NOMO-1 (cell line): ENCODE measurements at regions not wholly inside any gene's neighbourhood (a gene's known extent, or its start where the extent isn't known, plus 50 kb on each side); places are given as distances from the start of the nearest gene placed in this dataset.

Source experiments
- DNase-seq, 2 experiments: peaks; one replicate each; lab custom pipeline; 2025; ENCODE audit not compliant: unreplicated experiment in 2 of 2; lab: John Stamatoyannopoulos, UW

GRCh38 chr1:38721816-38722215 is 137.8 kb downstream of the RRAGC start:
- DNase-seq, result no peak

GRCh38 chr1:38719880-38720279 is 139.7 kb downstream of the RRAGC start:
- DNase-seq, result no peak

GRCh38 chr1:38718031-38718430 is 141.5 kb downstream of the RRAGC start:
- DNase-seq, result no peak

GRCh38 chr1:38716229-38716628 is 143.3 kb downstream of the RRAGC start:
- no peak for DNase-seq

GRCh38 chr1:38715415-38715814 is 144.2 kb downstream of the RRAGC start:
- no peak for DNase-seq

- DNase-seq, result no peak
These were observed 147.5 kb downstream of the RRAGC start for GRCh38 chr1:38712046-38712445.

GRCh38 chr1:38708701-38709258 is 150.8 kb downstream of the RRAGC start:
- DNase-seq, result no peak

GRCh38 chr1:38701088-38701487 is 158.5 kb downstream of the RRAGC start:
- DNase-seq, result no peak

- no peak for DNase-seq
These were observed 159.5 kb downstream of the RRAGC start for GRCh38 chr1:38700077-38700470.

- DNase-seq, result no peak
These were observed 160.1 kb downstream of the RRAGC start for GRCh38 chr1:38699330-38700076.

- DNase-seq, result no peak
These were observed 162.2 kb downstream of the RRAGC start for GRCh38 chr1:38697387-38697786.

GRCh38 chr1:38696371-38696770 is 163.2 kb downstream of the RRAGC start:
- DNase-seq, result no peak

- no peak for DNase-seq
These were observed 165.8 kb downstream of the RRAGC start for GRCh38 chr1:38693759-38694158.

GRCh38 chr1:38693031-38693430 is 166.5 kb downstream of the RRAGC start:
- DNase-seq, result no peak

- no peak for DNase-seq
These were observed 168.7 kb downstream of the RRAGC start for GRCh38 chr1:38690790-38691449.

- no peak for DNase-seq
These were observed 172.7 kb downstream of the RRAGC start for GRCh38 chr1:38686927-38687255.

GRCh38 chr1:38686167-38686926 is 173.2 kb downstream of the RRAGC start:
- DNase-seq, result no peak

- no peak for DNase-seq
These were observed 174.2 kb downstream of the RRAGC start for GRCh38 chr1:38685388-38685787.

- no peak for DNase-seq
These were observed 178.6 kb downstream of the RRAGC start for GRCh38 chr1:38680801-38681510.

GRCh38 chr1:38677756-38678155 is 181.8 kb downstream of the RRAGC start:
- DNase-seq, result no peak

- no peak for DNase-seq
These were observed 182.3 kb downstream of the RRAGC start for GRCh38 chr1:38677311-38677710.
